ENCODE measurements at regions not wholly inside any gene's neighbourhood (a gene's known extent, or its start where the extent isn't known, plus 50 kb on each side); places are given as distances from the start of the nearest gene placed in this dataset.

DNA sequence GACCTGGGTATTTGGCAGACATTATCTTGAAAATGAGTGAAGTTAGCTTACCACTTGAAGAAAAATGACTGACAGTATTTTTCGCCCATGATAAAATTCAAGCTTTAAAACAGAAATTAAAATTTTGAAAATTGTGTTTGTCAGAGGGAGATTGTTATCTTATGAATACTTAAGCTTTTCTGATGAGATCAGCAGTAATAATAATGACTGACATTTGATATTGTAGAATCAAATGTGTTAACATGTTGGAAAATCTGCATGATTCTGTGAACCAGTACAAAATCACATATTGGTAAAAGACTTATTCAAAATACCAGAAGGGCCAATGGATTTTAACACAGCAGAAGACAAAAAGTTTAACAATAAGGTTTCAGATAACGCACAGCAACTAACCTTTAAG is 94.0 kb downstream of the MSX2 start:
- Mint-ChIP-seq H3K27me3 (peaks cover 10 to 24% of the 10 kb centered on the region in 2 donors), H3K4me3 (no peak overlapping the region), H3K4me1 (ENCODE audit: low read depth in 2 of 2) (no peaks in the 10 kb centered on the region), H3K27ac (no peak overlapping the region), H3K36me3 (no peaks in the 10 kb centered on the region), H3K9me3 (peaks cover 4% of the 10 kb centered on the region)
- ATAC-seq (no peak), DNase-seq (ENCODE audit: low spot score) (no peak)

DNA sequence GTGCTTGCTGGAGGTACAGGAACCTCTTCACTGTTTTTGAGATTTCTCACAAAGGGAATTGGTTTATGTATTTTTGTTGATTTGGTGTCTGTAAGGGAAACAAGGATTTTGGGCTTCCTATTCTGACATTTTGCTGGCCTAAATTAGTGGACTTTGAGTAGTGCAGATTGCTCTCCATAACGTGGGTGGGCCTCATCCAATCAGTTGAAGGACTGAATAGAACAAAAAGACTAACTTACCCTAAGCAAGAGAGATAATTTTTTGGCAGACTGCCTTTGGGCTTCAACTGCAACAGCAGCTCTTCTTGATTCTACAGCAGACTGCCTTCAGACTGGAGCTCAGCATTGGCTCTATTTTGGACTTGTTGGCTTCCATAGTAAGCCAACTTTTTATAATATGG is 93.2 kb downstream of the MSX2 start:
- Mint-ChIP-seq H3K9me3 (peaks cover 4% of the 10 kb centered on the region), H3K36me3 (no peaks in the 10 kb centered on the region), H3K4me1 (ENCODE audit: low read depth in 2 of 2) (no peaks in the 10 kb centered on the region), H3K4me3 (no peak overlapping the region), H3K27ac (no peak overlapping the region), H3K27me3 (peaks cover 9 to 23% of the 10 kb centered on the region in 2 donors)
- no peak for DNase-seq (ENCODE audit: low spot score)
- no peak for ATAC-seq

DNA sequence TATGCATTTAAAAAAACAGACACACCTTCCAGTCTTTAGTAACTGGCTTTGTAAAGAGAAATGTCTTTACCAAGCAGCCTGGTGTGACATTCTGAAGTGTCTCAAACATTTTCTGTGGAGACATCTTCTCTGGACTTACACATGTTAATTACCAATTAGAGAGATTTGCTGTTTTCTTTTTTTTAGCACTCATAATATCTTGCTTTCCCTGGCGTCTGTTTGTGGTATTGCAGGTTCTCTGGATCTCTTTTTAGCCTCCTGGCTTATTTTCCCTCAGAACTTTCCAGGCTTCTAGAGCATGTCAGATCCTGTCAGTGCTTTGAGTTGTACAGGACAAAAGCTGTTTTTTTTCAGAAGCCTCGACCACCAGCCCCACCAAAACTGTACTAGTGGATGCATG is 92.5 kb downstream of the MSX2 start:
- peaks cover 4% of the 10 kb centered on the region for H3K9me3 Mint-ChIP-seq
- ATAC-seq, result no peak
- H3K4me1 Mint-ChIP-seq (ENCODE audit: low read depth in 2 of 2), result no peaks in the 10 kb centered on the region
- H3K27me3 Mint-ChIP-seq, result peaks cover 4 to 19% of the 10 kb centered on the region in 2 donors
- no peak overlapping the region for H3K27ac Mint-ChIP-seq
- H3K4me3 Mint-ChIP-seq, result no peak overlapping the region
- no peaks in the 10 kb centered on the region for H3K36me3 Mint-ChIP-seq
- DNase-seq (ENCODE audit: low spot score), result no peak

DNA sequence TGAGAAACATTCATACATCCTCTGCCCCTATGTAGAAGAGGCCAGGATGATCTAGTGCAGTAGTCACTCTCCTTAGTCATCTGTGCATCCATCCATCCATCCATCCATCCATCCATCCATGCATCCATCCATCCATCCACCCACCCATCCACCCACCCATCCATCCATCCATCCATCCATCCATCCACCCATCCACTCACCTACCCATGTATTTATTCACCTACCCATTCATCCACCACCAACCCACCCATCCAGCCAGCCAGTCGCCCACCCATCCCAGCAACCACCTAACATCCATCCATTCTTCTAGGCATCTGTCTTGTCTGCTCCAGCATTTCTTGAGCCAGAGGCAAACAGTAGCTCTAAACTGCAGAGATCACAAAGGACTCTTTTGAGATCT is 87.1 kb downstream of the MSX2 start:
- Mint-ChIP-seq H3K27ac (no peak overlapping the region), H3K9me3 (peaks cover 4% of the 10 kb centered on the region), H3K4me1 (ENCODE audit: low read depth in 2 of 2) (no peaks in the 10 kb centered on the region), H3K4me3 (no peak overlapping the region), H3K36me3 (no peaks in the 10 kb centered on the region), H3K27me3 (peaks cover 3 to 24% of the 10 kb centered on the region in 2 donors)
- DNase-seq (ENCODE audit: low spot score) (no peak), ATAC-seq (no peak)

DNA sequence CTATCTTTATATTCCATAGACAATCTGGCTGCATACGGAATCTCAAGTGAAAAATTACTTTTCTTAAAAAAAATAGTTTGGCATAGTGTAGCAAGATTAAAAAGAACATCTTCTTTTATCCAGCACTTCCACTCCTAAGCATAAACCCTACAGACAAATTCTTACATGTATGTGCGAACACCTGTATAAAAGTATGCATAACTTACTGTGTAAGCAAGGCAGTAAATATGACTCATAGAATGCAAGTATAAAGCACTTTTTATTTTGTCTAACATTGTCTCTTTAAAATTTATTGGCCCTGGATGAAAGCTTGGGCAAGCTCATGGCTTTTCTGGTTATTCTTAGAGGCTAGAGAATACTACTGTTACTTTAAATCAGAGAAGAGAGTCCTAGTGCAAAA is 86.4 kb downstream of the MSX2 start:
- Mint-ChIP-seq H3K36me3 (no peaks in the 10 kb centered on the region), H3K27me3 (peaks cover 3 to 24% of the 10 kb centered on the region in 2 donors), H3K27ac (no peak overlapping the region), H3K4me1 (ENCODE audit: low read depth in 2 of 2) (no peaks in the 10 kb centered on the region), H3K4me3 (no peak overlapping the region), H3K9me3 (peaks cover under 1% of the 10 kb centered on the region)
- ATAC-seq (no peak), DNase-seq (ENCODE audit: low spot score) (no peak)

DNA sequence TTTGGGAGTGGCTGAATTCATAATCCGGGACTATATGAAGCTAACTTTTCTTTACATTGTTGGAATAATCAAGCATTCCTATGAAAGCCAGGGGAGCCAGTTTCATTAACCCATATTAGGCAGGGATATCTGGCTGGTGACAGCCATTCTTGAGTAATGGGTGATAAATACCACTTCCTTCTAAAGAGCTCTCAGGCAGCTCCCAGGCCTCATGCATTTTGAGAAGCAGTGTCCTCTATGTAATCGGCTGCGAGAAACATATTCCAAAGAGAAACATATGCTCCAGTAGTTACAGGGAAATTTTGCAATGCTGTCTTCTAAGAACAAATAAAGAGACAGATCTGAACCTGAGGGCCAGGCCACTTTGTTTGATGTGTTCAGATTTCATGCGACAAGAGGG is 83.1 kb downstream of the MSX2 start:
- H3K4me3 Mint-ChIP-seq, result no peak overlapping the region
- DNase-seq (ENCODE audit: low spot score), result no peak
- no peaks in the 10 kb centered on the region for H3K36me3 Mint-ChIP-seq
- peaks cover 3 to 16% of the 10 kb centered on the region in 2 donors for H3K27me3 Mint-ChIP-seq
- H3K27ac Mint-ChIP-seq, result no peak overlapping the region
- no peak for ATAC-seq
- H3K4me1 Mint-ChIP-seq (ENCODE audit: low read depth in 2 of 2), result no peaks in the 10 kb centered on the region
- H3K9me3 Mint-ChIP-seq, result peaks cover 4% of the 10 kb centered on the region

DNA sequence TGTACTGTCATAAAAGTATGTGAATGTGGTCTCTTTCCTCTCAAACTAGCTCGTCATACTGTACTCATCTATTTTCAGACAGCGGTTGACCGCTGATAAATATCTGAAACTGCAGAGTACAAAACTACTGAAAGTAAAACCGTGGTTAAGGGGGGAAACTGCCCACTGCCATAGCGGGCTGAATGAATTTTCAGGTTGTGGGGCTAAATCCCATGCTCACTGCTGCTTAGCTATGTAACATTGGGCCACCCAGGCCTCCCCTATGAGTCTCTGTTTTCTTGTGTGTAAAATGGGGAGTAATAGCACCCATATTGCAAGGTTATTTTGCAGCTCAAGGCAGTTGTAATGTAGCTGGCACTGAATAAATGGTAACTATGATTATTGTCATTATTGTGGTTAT is 82.3 kb downstream of the MSX2 start:
- H3K27ac Mint-ChIP-seq, result no peak overlapping the region
- ATAC-seq (no peak), DNase-seq (ENCODE audit: low spot score) (no peak)
- H3K4me1 Mint-ChIP-seq (ENCODE audit: low read depth in 2 of 2), result no peaks in the 10 kb centered on the region
- peaks cover 3 to 12% of the 10 kb centered on the region in 2 donors for H3K27me3 Mint-ChIP-seq
- no peak overlapping the region for H3K4me3 Mint-ChIP-seq
- peaks cover 4% of the 10 kb centered on the region for H3K9me3 Mint-ChIP-seq
- no peaks in the 10 kb centered on the region for H3K36me3 Mint-ChIP-seq

DNA sequence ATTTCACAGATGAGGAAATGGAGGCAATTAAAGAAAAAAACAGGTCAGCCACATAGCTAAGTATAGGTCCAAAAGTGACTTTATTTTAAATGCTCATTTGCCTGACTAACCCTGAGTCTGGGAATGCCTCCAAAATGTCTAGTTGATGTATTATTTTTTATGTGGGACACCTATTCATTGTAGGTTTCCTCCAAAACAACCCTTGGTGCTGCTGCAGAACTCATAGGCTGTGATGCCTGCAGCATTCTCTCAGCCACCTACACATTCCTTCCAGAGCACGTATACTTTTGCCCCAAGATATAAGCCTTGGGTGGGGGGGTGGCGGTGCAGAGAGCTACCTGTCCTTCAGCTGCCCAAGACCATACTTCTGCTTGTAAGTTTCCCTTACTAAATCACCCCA is 77.4 kb downstream of the MSX2 start:
- peaks cover 3 to 16% of the 10 kb centered on the region in 2 donors for H3K27me3 Mint-ChIP-seq
- no peaks in the 10 kb centered on the region for H3K4me1 Mint-ChIP-seq (ENCODE audit: low read depth in 2 of 2)
- H3K27ac Mint-ChIP-seq, result no peak overlapping the region
- no peaks in the 10 kb centered on the region for H3K36me3 Mint-ChIP-seq
- H3K9me3 Mint-ChIP-seq, result peaks cover 8% of the 10 kb centered on the region
- no peak for DNase-seq (ENCODE audit: low spot score)
- H3K4me3 Mint-ChIP-seq, result no peak overlapping the region
- no peak for ATAC-seq

DNA sequence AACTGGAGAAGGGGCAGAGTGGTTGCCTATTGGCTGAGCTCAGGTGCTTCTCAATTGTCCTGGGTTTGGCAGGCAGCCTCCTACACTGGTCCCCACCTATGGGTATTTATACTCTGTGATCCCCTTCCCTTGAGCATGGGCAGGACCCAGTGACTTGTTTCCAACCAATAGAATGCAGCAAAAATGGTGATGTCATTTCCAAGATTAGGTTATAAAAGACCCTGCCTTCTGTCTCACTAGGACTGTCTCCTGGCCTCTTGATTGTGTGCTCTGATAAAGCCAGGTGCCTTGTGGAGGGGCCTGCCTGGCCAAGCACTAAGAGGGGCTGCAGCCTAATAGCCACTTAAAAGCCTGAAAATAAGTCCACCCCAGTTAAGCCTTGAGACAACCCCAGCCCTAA is 76.1 kb downstream of the MSX2 start:
- peak in 1 of 2 donors; percentile 11 for ATAC-seq
- Mint-ChIP-seq H3K27me3 (peaks cover 3 to 17% of the 10 kb centered on the region in 2 donors), H3K4me3 (no peak overlapping the region)

DNA sequence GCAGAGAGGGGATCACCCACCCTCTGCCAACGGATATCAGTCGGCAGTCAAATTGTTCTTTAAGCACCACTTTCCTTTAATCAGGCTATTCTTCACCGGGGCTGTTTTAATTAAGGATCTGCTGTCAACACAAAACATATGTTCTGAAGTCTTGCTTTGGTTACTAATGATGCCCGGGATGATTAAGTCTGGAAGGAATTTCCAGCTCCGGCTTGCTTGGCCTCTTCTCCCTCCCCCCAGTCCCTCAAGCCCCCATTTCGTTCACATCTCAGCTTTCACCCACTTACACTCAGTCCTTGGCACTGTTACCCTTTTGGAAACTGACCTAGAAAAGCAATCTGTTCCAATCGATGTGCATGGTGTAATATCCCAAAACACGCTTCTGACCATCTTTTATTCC is 74.7 kb downstream of the MSX2 start:
- Mint-ChIP-seq H3K4me1 (ENCODE audit: low read depth in 2 of 2) (no peaks in the 10 kb centered on the region), H3K9me3 (peaks cover 4% of the 10 kb centered on the region), H3K36me3 (no peaks in the 10 kb centered on the region), H3K27me3 (peaks cover 3 to 17% of the 10 kb centered on the region in 2 donors), H3K4me3 (no peak overlapping the region), H3K27ac (no peak overlapping the region)
- ATAC-seq (no peak), DNase-seq (ENCODE audit: low spot score) (no peak)

More for the DNA sequence above, 76.1 kb downstream of the MSX2 start:
- Mint-ChIP-seq H3K27ac (no peak overlapping the region), H3K9me3 (peaks cover 8% of the 10 kb centered on the region), H3K4me1 (ENCODE audit: low read depth in 2 of 2) (no peaks in the 10 kb centered on the region), H3K36me3 (no peaks in the 10 kb centered on the region)
- DNase-seq (ENCODE audit: low spot score), result no peak

DNA sequence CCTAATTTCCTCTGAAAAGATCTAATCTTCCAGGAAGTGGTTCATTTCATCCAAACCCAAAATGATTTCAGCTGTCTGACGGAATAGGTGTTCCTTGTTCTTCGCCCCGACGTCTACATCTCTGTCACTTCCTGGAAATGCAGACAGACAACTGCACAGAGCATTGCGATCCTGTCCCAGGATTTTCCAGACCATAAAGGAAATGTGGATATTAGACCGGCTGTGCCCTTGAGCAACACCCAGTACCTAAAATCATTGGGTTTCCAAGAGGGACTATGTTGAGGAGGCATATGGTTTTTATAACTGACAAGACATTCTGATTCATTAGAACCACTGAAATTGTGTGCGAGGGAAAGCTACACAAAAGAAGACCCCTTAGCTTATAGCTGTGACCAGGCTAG is 74.2 kb downstream of the MSX2 start:
- H3K9me3 Mint-ChIP-seq, result peaks cover 4% of the 10 kb centered on the region
- peaks cover 5 to 17% of the 10 kb centered on the region in 2 donors for H3K27me3 Mint-ChIP-seq
- DNase-seq (ENCODE audit: low spot score) (no peak), ATAC-seq (no peak)
- H3K4me1 Mint-ChIP-seq (ENCODE audit: low read depth in 2 of 2), result no peaks in the 10 kb centered on the region
- no peak overlapping the region for H3K4me3 Mint-ChIP-seq
- H3K36me3 Mint-ChIP-seq, result no peaks in the 10 kb centered on the region
- H3K27ac Mint-ChIP-seq, result no peak overlapping the region

DNA sequence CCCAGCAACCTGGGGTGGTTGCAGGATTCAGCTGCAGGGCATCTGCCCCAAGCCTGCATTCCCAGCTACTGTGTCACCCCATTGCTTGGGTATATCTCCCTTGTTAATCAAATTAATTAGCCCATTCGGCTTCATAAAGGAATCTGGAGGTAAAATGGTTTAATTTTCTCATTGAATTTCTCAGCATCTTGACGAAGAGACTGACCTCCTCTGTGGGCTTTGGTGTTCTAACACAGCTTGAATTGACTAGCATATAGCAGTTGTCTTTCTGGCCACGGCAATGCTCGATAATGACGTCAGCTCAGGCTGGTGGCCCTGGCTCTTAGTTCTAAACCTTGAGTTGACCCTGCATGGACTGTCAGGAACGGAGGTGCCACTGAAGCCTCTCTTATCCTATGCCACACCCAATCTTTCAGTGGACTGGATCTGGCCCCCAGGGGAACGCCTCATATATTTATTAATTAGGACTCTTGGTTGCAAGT is 72.4 kb downstream of the MSX2 start:
- Mint-ChIP-seq H3K9me3 (peaks cover 4% of the 10 kb centered on the region), H3K4me3 (no peak overlapping the region), H3K36me3 (no peaks in the 10 kb centered on the region), H3K27ac (no peak overlapping the region), H3K27me3 (peaks cover 11 to 26% of the 10 kb centered on the region in 2 donors), H3K4me1 (ENCODE audit: low read depth in 2 of 2) (no peaks in the 10 kb centered on the region)
- ATAC-seq, result no peak
- no peak for DNase-seq (ENCODE audit: low spot score)

DNA sequence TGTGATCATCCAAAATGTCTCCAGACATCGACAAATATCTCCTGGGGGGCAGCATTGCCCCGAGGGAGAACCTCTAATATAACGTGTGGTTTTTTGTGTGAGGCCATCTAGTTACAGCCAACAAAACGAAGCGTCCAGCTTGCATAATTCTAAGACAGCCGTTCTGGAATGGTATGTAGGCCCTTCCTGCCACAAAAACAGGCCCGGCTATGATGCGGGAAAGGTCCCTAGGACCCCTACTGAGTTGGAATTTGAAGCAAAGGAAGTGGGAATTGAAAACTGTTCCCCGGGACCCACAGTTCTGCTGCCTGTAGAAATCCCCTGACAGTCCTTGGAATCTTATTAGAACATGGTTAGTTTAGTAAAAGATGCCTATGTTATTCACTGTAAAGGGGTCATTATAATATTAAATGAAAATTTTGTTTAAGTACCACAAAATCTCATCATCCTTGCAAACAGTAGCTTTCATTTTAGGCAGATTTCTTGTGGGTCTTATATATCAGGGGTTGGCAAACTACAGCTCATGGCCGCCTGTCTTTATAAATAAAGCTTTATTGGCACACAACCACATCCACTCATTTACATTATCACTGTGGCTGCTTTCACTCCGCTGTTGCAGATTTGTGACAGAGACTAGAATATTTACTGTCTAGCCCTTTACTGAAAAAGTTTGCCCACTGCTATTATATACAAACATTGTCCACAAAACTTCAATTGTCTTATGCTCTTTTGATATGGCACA is 70.7 kb downstream of the MSX2 start:
- Mint-ChIP-seq H3K36me3 (no peaks in the 10 kb centered on the region), H3K9me3 (no peaks in the 10 kb centered on the region)
- no peak for ATAC-seq

DNA sequence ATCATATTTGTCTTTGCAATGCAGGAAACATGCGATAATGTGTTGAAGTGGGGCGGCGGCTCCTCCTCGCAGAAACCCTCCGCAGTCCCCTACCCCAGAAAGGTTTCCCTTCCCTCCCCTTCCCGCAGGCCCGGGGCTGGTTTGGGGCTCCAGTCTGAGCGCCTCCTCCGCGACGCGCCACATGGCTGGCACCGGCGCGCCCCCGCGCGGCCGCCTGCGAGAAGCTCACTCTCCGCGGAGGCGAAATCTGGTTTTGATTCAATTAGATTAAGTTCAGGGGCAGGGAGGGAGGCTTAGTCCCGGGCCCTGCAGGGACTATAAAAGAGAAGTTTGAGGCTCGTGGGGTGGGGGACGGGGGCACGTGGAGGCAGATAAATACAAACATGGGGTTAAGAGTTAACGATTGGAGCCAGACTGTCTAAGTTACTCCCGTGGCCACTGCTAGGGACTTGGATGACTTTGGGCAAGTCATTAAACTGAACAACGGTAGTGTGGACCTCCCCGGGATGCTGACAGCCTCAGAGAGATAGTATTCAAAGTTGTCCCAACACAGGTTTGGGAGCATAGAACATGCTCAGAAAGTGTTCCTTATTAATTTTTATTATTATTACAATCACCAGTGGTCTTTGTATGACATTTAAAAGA is 69.4 kb downstream of the MSX2 start:
- no peaks in the 10 kb centered on the region for H3K9me3 Mint-ChIP-seq
- no peak overlapping the region for H3K27ac Mint-ChIP-seq
- H3K4me1 Mint-ChIP-seq (ENCODE audit: low read depth in 2 of 2), result no peaks in the 10 kb centered on the region
- no peak overlapping the region for H3K4me3 Mint-ChIP-seq
- H3K27me3 Mint-ChIP-seq, result peaks cover 9 to 19% of the 10 kb centered on the region in 2 donors
- no peaks in the 10 kb centered on the region for H3K36me3 Mint-ChIP-seq
- ATAC-seq, result peak; percentile 69 to 71
- DNase-seq (ENCODE audit: low spot score), result no peak

More for the DNA sequence above, 70.7 kb downstream of the MSX2 start:
- Mint-ChIP-seq H3K27me3 (peaks cover 11 to 26% of the 10 kb centered on the region in 2 donors), H3K4me3 (no peak overlapping the region), H3K4me1 (ENCODE audit: low read depth in 2 of 2) (no peaks in the 10 kb centered on the region), H3K27ac (no peak overlapping the region)
- no peak for DNase-seq (ENCODE audit: low spot score)

All from natural killer cell treated with Interleukin-12 subunit alpha and Interleukin-12 subunit beta and Interleukin-15 and Interleukin-18, amount 100 ng/mL, for 72 hours (primary cell).